Smooth muscle cell (in vitro differentiated cells): ENCODE measurements at regions not wholly inside any gene's neighbourhood (a gene's known extent, or its start where the extent isn't known, plus 50 kb on each side); places are given as distances from the start of the nearest gene placed in this dataset.

Experiments
- DNase-seq: peaks from one replicate; lab custom pipeline; 2025; ENCODE audit not compliant: unreplicated experiment; lab: John Stamatoyannopoulos, UW
- H2AFZ ChIP-seq: fragments of 200-600 bp; sonication (generic); 2 replicates; pipeline ENCODE4 v1.6.0; 2016; ENCODE audit warnings: antibody characterized with exemption, low read depth, mild to moderate bottlenecking
- H3F3A ChIP-seq: fragments of 200-600 bp; sonication (generic); 2 replicates; pipeline ENCODE4 v1.6.0; 2017; ENCODE audit warnings: antibody characterized with exemption, low read depth
- H3K27ac ChIP-seq: fragments of 200-600 bp; sonication (generic); 2 replicates; pipeline ENCODE4 v1.5.1; 2016; ENCODE audit warnings: low read depth, mild to moderate bottlenecking
- H3K27me3 ChIP-seq: fragments of 200-600 bp; sonication (generic); 2 replicates; pipeline ENCODE4 v1.6.1; 2016; ENCODE audit warnings: low read depth, mild to moderate bottlenecking
- H3K36me3 ChIP-seq: fragments of 200-600 bp; sonication (generic); 2 replicates; pipeline ENCODE4 v1.5.1; 2016; ENCODE audit warnings: low read depth
- H3K4me1 ChIP-seq: fragments of 200-600 bp; sonication (generic); 2 replicates; pipeline ENCODE4 v1.5.1; 2016; ENCODE audit warnings: low read depth
- H3K4me2 ChIP-seq: fragments of 200-600 bp; sonication (generic); 2 replicates; pipeline ENCODE4 v1.6.0; 2016; ENCODE audit warnings: mild to moderate bottlenecking
- H3K4me3 ChIP-seq: fragments of 200-600 bp; sonication (generic); 2 replicates; pipeline ENCODE4 v1.5.1; 2016; ENCODE audit warnings: mild to moderate bottlenecking
- H3K79me2 ChIP-seq: fragments of 200-600 bp; sonication (generic); 2 replicates; pipeline ENCODE4 v1.6.0; 2016; ENCODE audit warnings: low read depth, mild to moderate bottlenecking
- H3K9ac ChIP-seq: fragments of 200-600 bp; sonication (generic); 2 replicates; pipeline ENCODE4 v1.6.0; 2016; ENCODE audit warnings: low read depth
- H3K9me3 ChIP-seq: fragments of 200-600 bp; sonication (generic); replicated peaks from 2 replicates; pipeline ENCODE4 v1.5.1; 2016; ENCODE audit warnings: low read depth
- H4K20me1 ChIP-seq: fragments of 200-600 bp; sonication (generic); 2 replicates; pipeline ENCODE4 v1.6.0; 2016; ENCODE audit warnings: low read depth
- CTCF ChIP-seq: fragments of 200-600 bp; sonication (generic); IDR thresholded peaks from 2 replicates; pipeline ENCODE4 v1.5.1; 2017; ENCODE audit warnings: borderline replicate concordance, mild to moderate bottlenecking, antibody characterized with exemption; ENCODE audit not compliant: insufficient read depth, poor library complexity, severe bottlenecking
- WGBS: methylation state at CpG from one replicate; pipeline ENCODE4 v1.1.7; 2016; ENCODE audit warnings: low lambda C conversion rate; 5-methylcytosine and 5-hydroxymethylcytosine counted together

- no peaks in the 10 kb centered on the region for H3K36me3 ChIP-seq
- peak; percentile 8 for DNase-seq
Observed at GRCh38 chr11:116224154-116224888, 548.5 kb downstream of the BUD13 start.

GRCh38 chr11:116221351-116221750 lies 551.4 kb downstream of the BUD13 start:
- Histone ChIP-seq H4K20me1 (no peaks in the 10 kb centered on the region), H2AFZ (no peak overlapping the region), H3K9ac (no peak overlapping the region), H3K36me3 (no peaks in the 10 kb centered on the region), H3K9me3 (no peaks in the 10 kb centered on the region), H3K27me3 (peaks cover 7% of the 10 kb centered on the region), H3K79me2 (no peaks in the 10 kb centered on the region), H3K27ac (no peak overlapping the region), H3F3A (no peaks in the 10 kb centered on the region), H3K4me3 (no peak overlapping the region), H3K4me2 (no peak overlapping the region), H3K4me1 (no peaks in the 10 kb centered on the region)
- WGBS: 79% methylated on average over 2 of the region's 2 CpGs
- no peak for DNase-seq
- TF ChIP-seq CTCF: no peak

More at GRCh38 chr11:116224154-116224888, 548.5 kb downstream of the BUD13 start:
- Histone ChIP-seq H3K4me2 (no peak overlapping the region), H4K20me1 (no peaks in the 10 kb centered on the region), H3K79me2 (no peaks in the 10 kb centered on the region), H3K4me3 (no peak overlapping the region), H3K4me1 (no peaks in the 10 kb centered on the region), H3K27me3 (peaks cover 7% of the 10 kb centered on the region), H3K9ac (no peak overlapping the region), H3K9me3 (no peaks in the 10 kb centered on the region), H2AFZ (no peak overlapping the region), H3K27ac (no peak overlapping the region), H3F3A (no peaks in the 10 kb centered on the region)
- WGBS: 56% methylated on average over 10 of the region's 10 CpGs
- TF ChIP-seq CTCF: peak; percentile 71

- Histone ChIP-seq H3K9me3 (no peaks in the 10 kb centered on the region), H3K79me2 (no peaks in the 10 kb centered on the region), H3F3A (no peaks in the 10 kb centered on the region), H3K27ac (no peak overlapping the region), H3K36me3 (no peaks in the 10 kb centered on the region), H3K27me3 (peaks cover 7% of the 10 kb centered on the region), H2AFZ (no peak overlapping the region), H3K4me3 (no peak overlapping the region), H4K20me1 (no peaks in the 10 kb centered on the region), H3K9ac (no peak overlapping the region), H3K4me1 (no peaks in the 10 kb centered on the region), H3K4me2 (no peak overlapping the region)
- DNase-seq: no peak
- TF ChIP-seq CTCF: no peak
- WGBS: 77% methylated on average over 5 of the region's 5 CpGs
Observed at GRCh38 chr11:116219171-116219635, 553.6 kb downstream of the BUD13 start.

GRCh38 chr11:116217441-116217840 lies 555.3 kb downstream of the BUD13 start:
- Histone ChIP-seq H3K4me2 (no peak overlapping the region), H3K9ac (no peak overlapping the region), H3F3A (no peaks in the 10 kb centered on the region), H3K27ac (no peak overlapping the region), H3K4me1 (no peaks in the 10 kb centered on the region), H3K9me3 (no peaks in the 10 kb centered on the region), H4K20me1 (no peaks in the 10 kb centered on the region), H3K4me3 (no peak overlapping the region), H3K79me2 (no peaks in the 10 kb centered on the region), H3K27me3 (peaks cover 7% of the 10 kb centered on the region), H2AFZ (no peak overlapping the region), H3K36me3 (no peaks in the 10 kb centered on the region)
- no peak for DNase-seq
- no peak for TF ChIP-seq CTCF
- 93% methylated on average over 1 of the region's 1 CpG for WGBS
